Left colon (tissue), 2 donors: ENCODE measurements at regions not wholly inside any gene's neighbourhood (a gene's known extent, or its start where the extent isn't known, plus 50 kb on each side); places are given as distances from the start of the nearest gene placed in this dataset.
"Not testable (repeated sequence)": the region's sequence is repeated elsewhere in the genome, so short reads cannot be mapped to it uniquely, and the experiment has no call there.

Experiments used
- ATAC-seq: fragments of 200-7000 bp; cut with Tn5 transposase; one replicate; pipeline ENCODE4 v1.9.1; 2020; ENCODE audit warnings: mild to moderate bottlenecking, moderate library complexity
- DNase-seq, 2 donors: peaks; one replicate each; pipeline ENCODE4 v3.0.0-alpha.2; 2020
- intact Hi-C, 2 donors: fragments of 100-400 bp; cut with DNase I in 1 of 2; cut with micrococcal nuclease in 1 of 2; formaldehyde crosslinking; loops; one replicate each; pipeline versions ENCODE4 v1.11.2 to v1.14.0; 2022; cut with DNase I, micrococcal nuclease
- donor health status: DM: no; HTN: no; CAD: no.
- donor health status: DM: yes; HTN: yes; CAD: no.

GRCh38 chr4:27666943-27667342 lies 806.3 kb downstream of the STIM2 start:
- DNase-seq, result no peak
- intact Hi-C loops, result no loop called here
- ATAC-seq, result no peak

- ATAC-seq (no peak), DNase-seq (no peak)
- intact Hi-C loops, result no loop called here
Measured at GRCh38 chr4:27668001-27668400, 807.4 kb downstream of the STIM2 start.

- no peak for DNase-seq
- no peak for ATAC-seq
- intact Hi-C loops, result no loop called here
Measured at GRCh38 chr4:27678027-27678426, 817.4 kb downstream of the STIM2 start.

GRCh38 chr4:27684610-27685011 lies 824.0 kb downstream of the STIM2 start:
- DNase-seq (peak; percentile 27), ATAC-seq (peak; percentile 68)
- intact Hi-C loops, result no loop called here

- intact Hi-C loops, result no loop called here
- DNase-seq (no peak), ATAC-seq (no peak)
Measured at GRCh38 chr4:27685091-27685490, 824.5 kb downstream of the STIM2 start.

- DNase-seq (no peak), ATAC-seq (no peak)
- intact Hi-C loops, result no loop called here
Measured at GRCh38 chr4:27685947-27686346, 825.3 kb downstream of the STIM2 start.

GRCh38 chr4:27692158-27692557 lies 831.5 kb downstream of the STIM2 start:
- ATAC-seq (no peak), DNase-seq (no peak)
- intact Hi-C loops, result no loop called here

- intact Hi-C loops, result no loop called here
- ATAC-seq (no peak), DNase-seq (no peak)
Measured at GRCh38 chr4:27692868-27693634, 832.4 kb downstream of the STIM2 start.

- intact Hi-C loops, ATAC-seq, DNase-seq: not testable (repeated sequence)
Measured at GRCh38 chr4:27696257-27696656, 835.6 kb downstream of the STIM2 start.

GRCh38 chr4:27701606-27702005 lies 841.0 kb downstream of the STIM2 start:
- no peak for ATAC-seq
- no peak for DNase-seq
- intact Hi-C loops, result no loop called here

GRCh38 chr4:27702730-27703431 lies 842.2 kb downstream of the STIM2 start:
- intact Hi-C loops, result no loop called here
- ATAC-seq (no peak), DNase-seq (no peak)

GRCh38 chr4:27703771-27704170 lies 843.1 kb downstream of the STIM2 start:
- no peak for DNase-seq
- ATAC-seq, result no peak
- intact Hi-C loops, result no loop called here

GRCh38 chr4:27711041-27711440 lies 850.4 kb downstream of the STIM2 start:
- intact Hi-C loops, result no loop called here
- ATAC-seq (no peak), DNase-seq (no peak)

- ATAC-seq, result no peak
- no peak for DNase-seq
- intact Hi-C loops, result no loop called here
Measured at GRCh38 chr4:27714073-27714472, 853.4 kb downstream of the STIM2 start.

- ATAC-seq (no peak), DNase-seq (no peak)
- intact Hi-C loops, result no loop called here
Measured at GRCh38 chr4:27716693-27717430, 856.2 kb downstream of the STIM2 start.

- intact Hi-C loops, result no loop called here
- DNase-seq (no peak), ATAC-seq (no peak)
Measured at GRCh38 chr4:27717431-27717755, 856.8 kb downstream of the STIM2 start.

- intact Hi-C loops, result no loop called here
- ATAC-seq (no peak), DNase-seq (no peak)
Measured at GRCh38 chr4:27720010-27720766, 859.5 kb downstream of the STIM2 start.

- DNase-seq (no peak), ATAC-seq (no peak)
- intact Hi-C loops, result no loop called here
Measured at GRCh38 chr4:27721193-27721592, 860.6 kb downstream of the STIM2 start.

- intact Hi-C loops, result no loop called here
- ATAC-seq, result no peak
- DNase-seq, result no peak
Measured at GRCh38 chr4:27728892-27729291, 868.3 kb downstream of the STIM2 start.
